Fibroblast of lung (primary cell): ENCODE measurements at regions not wholly inside any gene's neighbourhood (a gene's known extent, or its start where the extent isn't known, plus 50 kb on each side); places are given as distances from the start of the nearest gene placed in this dataset.

Experiments
- DNase-seq, 2 donors: peaks; one replicate each; pipeline versions ENCODE4 v3.0.0 to v3.0.0-alpha.2; 2010; ENCODE audit warnings: low read depth in 2 of 2
- H2AFZ ChIP-seq: 2 replicates; pipeline ENCODE4 v1.5.1; 2012; ENCODE audit warnings: low read length, control low read depth, inconsistent platforms
- H3K27ac ChIP-seq: 2 replicates; pipeline ENCODE4 v1.5.1; 2011; ENCODE audit warnings: low read length, control low read depth; ENCODE audit not compliant: insufficient read depth
- H3K27me3 ChIP-seq: 2 replicates; pipeline ENCODE4 v1.5.1; 2011; ENCODE audit warnings: mild to moderate bottlenecking, low read length; ENCODE audit not compliant: control insufficient read depth, insufficient read depth
- H3K36me3 ChIP-seq: 2 replicates; pipeline ENCODE4 v1.5.1; 2011; ENCODE audit warnings: low read length; ENCODE audit not compliant: control insufficient read depth, insufficient read depth
- H3K4me1 ChIP-seq: 2 replicates; pipeline ENCODE4 v1.5.1; 2011; ENCODE audit warnings: low read length; ENCODE audit not compliant: control insufficient read depth, insufficient read depth; ENCODE audit errors: extremely low read depth
- H3K4me2 ChIP-seq: 2 replicates; pipeline ENCODE4 v1.5.1; 2011; ENCODE audit warnings: low read length, control low read depth; ENCODE audit not compliant: insufficient read depth; ENCODE audit errors: extremely low read depth
- H3K4me3 ChIP-seq, 4 experiments: fragments of 200-600 bp in 1 of 4; sonication (generic) in 1 of 4; replicated peaks in 1 of 4; 2 replicates each; pipeline ENCODE4 v1.5.1; 2011 to 2016; ENCODE audit warnings: low read length in 4 of 4, low read depth in 3 of 4, mild to moderate bottlenecking in 3 of 4, control low read depth in 2 of 4, inconsistent platforms in 1 of 4, mixed read lengths in 1 of 4; ENCODE audit not compliant: insufficient read depth in 1 of 4; ENCODE audit errors: control extremely low read depth in 1 of 4
- H3K79me2 ChIP-seq: 2 replicates; pipeline ENCODE4 v1.5.1; 2012; ENCODE audit warnings: mild to moderate bottlenecking, low read length, inconsistent platforms; ENCODE audit not compliant: control insufficient read depth, insufficient read depth
- H3K9ac ChIP-seq: 2 replicates; pipeline ENCODE4 v1.5.1; 2011; ENCODE audit warnings: mild to moderate bottlenecking, low read length, control low read depth; ENCODE audit not compliant: insufficient read depth
- H3K9me3 ChIP-seq: 2 replicates; pipeline ENCODE4 v1.5.1; 2012; ENCODE audit warnings: low read depth, low read length; ENCODE audit not compliant: control insufficient read depth, insufficient read depth
- H4K20me1 ChIP-seq: 2 replicates; pipeline ENCODE4 v1.5.1; 2011; ENCODE audit warnings: low read length; ENCODE audit not compliant: control insufficient read depth, insufficient read depth; ENCODE audit errors: extremely low read depth
- CTCF ChIP-seq, 2 donors: IDR thresholded peaks in 1 of 2; conservative IDR thresholded peaks in 1 of 2; 1 replicate in 1 of 2; 2 replicates in 1 of 2; pipeline ENCODE4 v1.5.1; 2011 to 2012; ENCODE audit warnings: low read length in 2 of 2, control low read depth in 1 of 2, inconsistent platforms in 1 of 2, low read depth in 1 of 2, mild to moderate bottlenecking in 1 of 2
- EZH2 ChIP-seq: IDR thresholded peaks from 2 replicates; pipeline ENCODE4 v1.5.1; 2012; ENCODE audit warnings: low read length, control low read depth, mild to moderate bottlenecking; ENCODE audit errors: missing control alignments

- H3K36me3 ChIP-seq: no peaks in the 10 kb centered on the region
- H2AFZ ChIP-seq: no peak overlapping the region
- no peak overlapping the region for H3K4me2 ChIP-seq
- no peaks in the 10 kb centered on the region for H4K20me1 ChIP-seq
- H3K9ac ChIP-seq: no peak overlapping the region
- H3K9me3 ChIP-seq: no peaks in the 10 kb centered on the region
- H3K27ac ChIP-seq: no peak overlapping the region
- no peaks in the 10 kb centered on the region for H3K79me2 ChIP-seq
- H3K27me3 ChIP-seq: no peaks in the 10 kb centered on the region
- peaks cover 10% of the 10 kb centered on the region for H3K4me1 ChIP-seq
- TF ChIP-seq EZH2 (no peak), CTCF (conservative IDR thresholded peaks at IDR 0.05 in 1 of 2, IDR thresholded peaks at IDR 0.05 in 1 of 2; ENCODE audit: low read depth in 1 of 2, low read length in 2 of 2) (no peak)
- H3K4me3 ChIP-seq: no peak overlapping the region
- no peak for DNase-seq
Measured at GRCh38 chr1:232473900-232474299, 156.0 kb downstream of the SIPA1L2 start.

GRCh38 chr1:232473324-232473723, 156.6 kb downstream of the SIPA1L2 start:
- no peaks in the 10 kb centered on the region for H3K27me3 ChIP-seq
- H3K36me3 ChIP-seq: no peaks in the 10 kb centered on the region
- no peak overlapping the region for H2AFZ ChIP-seq
- H3K9ac ChIP-seq: no peak overlapping the region
- no peaks in the 10 kb centered on the region for H3K79me2 ChIP-seq
- H3K4me2 ChIP-seq: peak overlapping the region; percentile 1
- TF ChIP-seq EZH2 (no peak), CTCF (conservative IDR thresholded peaks at IDR 0.05 in 1 of 2, IDR thresholded peaks at IDR 0.05 in 1 of 2; ENCODE audit: low read depth in 1 of 2, low read length in 2 of 2) (no peak)
- peak; percentile 39 to 85 for DNase-seq
- H3K9me3 ChIP-seq: no peaks in the 10 kb centered on the region
- H3K4me3 ChIP-seq: no peak overlapping the region
- peak overlapping the region; percentile 15 for H3K27ac ChIP-seq
- H4K20me1 ChIP-seq: no peaks in the 10 kb centered on the region
- peaks cover 10% of the 10 kb centered on the region for H3K4me1 ChIP-seq

GRCh38 chr1:232472485-232473041, 157.4 kb downstream of the SIPA1L2 start:
- Histone ChIP-seq H3K4me2 (peak overlapping the region; percentile 21), H3K9ac (no peak overlapping the region), H3K27me3 (no peaks in the 10 kb centered on the region), H3K9me3 (no peaks in the 10 kb centered on the region), H3K4me3 (no peak overlapping the region), H3K36me3 (no peaks in the 10 kb centered on the region), H3K4me1 (peaks cover 8% of the 10 kb centered on the region), H3K27ac (no peak overlapping the region), H3K79me2 (no peaks in the 10 kb centered on the region), H4K20me1 (no peaks in the 10 kb centered on the region), H2AFZ (no peak overlapping the region)
- DNase-seq: peak; percentile 62 to 79
- no peak for TF ChIP-seq EZH2
- no peak for TF ChIP-seq CTCF (conservative IDR thresholded peaks at IDR 0.05 in 1 of 2, IDR thresholded peaks at IDR 0.05 in 1 of 2; ENCODE audit: low read depth in 1 of 2, low read length in 2 of 2)
